ENCODE measurements at regions not wholly inside any gene's neighbourhood (a gene's known extent, or its start where the extent isn't known, plus 50 kb on each side); places are given as distances from the start of the nearest gene placed in this dataset.

DNA sequence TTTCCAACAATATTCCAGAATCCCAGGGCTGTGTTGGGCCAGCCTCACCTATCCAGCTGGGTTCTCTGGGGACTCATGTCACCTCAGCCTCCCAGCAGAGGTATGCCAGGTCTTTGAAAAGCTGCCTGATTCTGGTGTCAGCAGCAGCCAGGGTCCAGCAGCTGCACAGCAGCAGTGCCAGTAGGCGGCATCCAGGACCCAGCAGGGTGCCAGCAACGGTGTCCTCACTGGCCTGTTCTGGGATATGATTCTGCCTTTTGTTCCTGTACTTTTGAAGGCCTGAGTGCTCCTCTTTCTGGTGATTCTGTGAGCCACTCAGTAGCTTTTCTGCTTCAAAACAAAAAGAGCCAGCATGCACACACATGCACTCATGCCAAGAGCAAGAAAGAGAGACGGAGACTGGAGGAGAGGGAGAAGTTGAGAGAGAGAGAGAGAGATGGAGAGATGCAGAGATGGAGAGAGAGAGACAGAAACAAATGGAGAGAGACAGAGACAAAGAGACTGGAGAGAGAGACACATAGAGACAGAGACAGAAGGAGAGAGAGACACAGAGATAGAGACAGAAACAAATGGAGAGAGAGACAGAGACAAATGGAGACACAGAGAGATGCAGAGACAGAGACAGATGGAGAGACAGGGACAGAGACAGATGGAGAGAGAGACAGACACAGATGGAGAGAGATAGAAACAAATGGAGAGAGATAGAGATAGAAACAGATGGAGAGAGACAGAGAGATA, 205.7 kb downstream of the UACA start:
- TF ChIP-seq, protein P1, sequence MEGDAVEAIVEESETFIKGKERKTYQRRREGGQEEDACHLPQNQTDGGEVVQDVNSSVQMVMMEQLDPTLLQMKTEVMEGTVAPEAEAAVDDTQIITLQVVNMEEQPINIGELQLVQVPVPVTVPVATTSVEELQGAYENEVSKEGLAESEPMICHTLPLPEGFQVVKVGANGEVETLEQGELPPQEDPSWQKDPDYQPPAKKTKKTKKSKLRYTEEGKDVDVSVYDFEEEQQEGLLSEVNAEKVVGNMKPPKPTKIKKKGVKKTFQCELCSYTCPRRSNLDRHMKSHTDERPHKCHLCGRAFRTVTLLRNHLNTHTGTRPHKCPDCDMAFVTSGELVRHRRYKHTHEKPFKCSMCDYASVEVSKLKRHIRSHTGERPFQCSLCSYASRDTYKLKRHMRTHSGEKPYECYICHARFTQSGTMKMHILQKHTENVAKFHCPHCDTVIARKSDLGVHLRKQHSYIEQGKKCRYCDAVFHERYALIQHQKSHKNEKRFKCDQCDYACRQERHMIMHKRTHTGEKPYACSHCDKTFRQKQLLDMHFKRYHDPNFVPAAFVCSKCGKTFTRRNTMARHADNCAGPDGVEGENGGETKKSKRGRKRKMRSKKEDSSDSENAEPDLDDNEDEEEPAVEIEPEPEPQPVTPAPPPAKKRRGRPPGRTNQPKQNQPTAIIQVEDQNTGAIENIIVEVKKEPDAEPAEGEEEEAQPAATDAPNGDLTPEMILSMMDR (IDR thresholded peaks at IDR 0.05; ENCODE audit: borderline replicate concordance), result no peak
- intact Hi-C loops (cut with micrococcal nuclease), result no loop called here
- Histone ChIP-seq H3K27me3 (ENCODE audit: low read depth) (peaks cover 27% of the 10 kb centered on the region), H3K4me3 (no peak overlapping the region), H3K27ac (replicated peaks) (no peak overlapping the region), H3K4me1 (peaks cover 7% of the 10 kb centered on the region), H3K36me3 (no peaks in the 10 kb centered on the region), H3K9me3 (replicated peaks) (peaks cover 1% of the 10 kb centered on the region)
- DNase-seq, result no peak

DNA sequence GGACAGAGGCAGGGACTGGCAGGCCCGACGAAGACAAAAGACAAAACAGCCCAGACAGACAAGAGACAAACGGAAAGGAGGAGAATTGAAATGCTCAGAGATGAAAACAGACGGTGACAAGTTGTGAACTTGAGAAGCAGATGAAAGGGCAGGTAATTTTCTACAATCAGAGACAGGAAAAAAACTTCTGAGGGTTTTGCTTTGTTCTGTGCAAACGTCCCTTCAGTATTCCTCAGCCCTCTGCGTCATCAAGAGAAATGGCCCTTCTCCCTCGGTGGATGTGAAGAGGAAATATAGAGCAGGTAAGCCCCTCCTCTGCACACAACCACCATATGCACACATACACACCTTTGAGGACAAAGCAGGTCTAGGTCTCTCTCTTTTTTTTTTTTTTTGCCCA, 206.6 kb downstream of the UACA start:
- Histone ChIP-seq H3K4me1 (peaks cover 7% of the 10 kb centered on the region), H3K4me3 (no peak overlapping the region), H3K36me3 (no peaks in the 10 kb centered on the region), H3K27me3 (ENCODE audit: low read depth) (peaks cover 22% of the 10 kb centered on the region), H3K9me3 (replicated peaks) (peaks cover 9% of the 10 kb centered on the region), H3K27ac (replicated peaks) (no peak overlapping the region)
- DNase-seq, result no peak
- intact Hi-C loops (cut with micrococcal nuclease), result no loop called here
- TF ChIP-seq, protein P1 (IDR thresholded peaks at IDR 0.05; ENCODE audit: borderline replicate concordance), result no peak

DNA sequence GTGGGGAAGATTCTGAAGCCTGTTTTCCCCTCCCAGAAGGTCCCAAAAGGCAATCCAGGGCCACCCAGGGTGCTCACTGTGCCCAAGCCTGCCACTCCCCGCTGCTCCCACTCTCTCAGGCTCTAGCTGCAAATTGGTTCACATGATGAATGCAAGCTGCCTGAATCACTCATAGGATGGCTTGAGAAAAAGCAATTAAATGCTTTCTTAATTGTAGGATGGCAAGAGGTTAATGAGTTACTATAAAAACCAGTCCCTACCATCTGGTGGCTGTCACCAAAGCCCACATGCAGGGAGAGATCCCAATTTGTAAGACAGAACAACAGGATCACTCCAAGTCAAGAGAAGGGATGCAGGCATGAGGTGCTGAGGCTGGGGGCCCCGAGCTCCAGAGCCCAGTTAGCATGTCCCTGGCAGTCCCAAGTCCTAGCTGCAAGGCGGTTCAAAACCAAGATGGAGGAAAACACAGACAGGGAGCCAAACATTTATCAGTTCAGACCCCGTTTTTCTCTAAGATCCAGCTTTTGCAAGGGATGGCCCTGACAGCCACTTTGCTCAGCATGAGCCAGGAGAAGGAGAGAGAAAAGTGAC, 207.1 kb downstream of the UACA start:
- peaks cover 7% of the 10 kb centered on the region for H3K4me1 ChIP-seq
- DNase-seq, result no peak
- peaks cover 17% of the 10 kb centered on the region for H3K27me3 ChIP-seq (ENCODE audit: low read depth)
- H3K27ac ChIP-seq (replicated peaks), result no peak overlapping the region
- H3K36me3 ChIP-seq, result no peaks in the 10 kb centered on the region
- TF ChIP-seq, protein P1 (IDR thresholded peaks at IDR 0.05; ENCODE audit: borderline replicate concordance), result no peak
- H3K9me3 ChIP-seq (replicated peaks), result peaks cover 9% of the 10 kb centered on the region
- intact Hi-C loops (cut with micrococcal nuclease), result no loop called here
- no peak overlapping the region for H3K4me3 ChIP-seq

DNA sequence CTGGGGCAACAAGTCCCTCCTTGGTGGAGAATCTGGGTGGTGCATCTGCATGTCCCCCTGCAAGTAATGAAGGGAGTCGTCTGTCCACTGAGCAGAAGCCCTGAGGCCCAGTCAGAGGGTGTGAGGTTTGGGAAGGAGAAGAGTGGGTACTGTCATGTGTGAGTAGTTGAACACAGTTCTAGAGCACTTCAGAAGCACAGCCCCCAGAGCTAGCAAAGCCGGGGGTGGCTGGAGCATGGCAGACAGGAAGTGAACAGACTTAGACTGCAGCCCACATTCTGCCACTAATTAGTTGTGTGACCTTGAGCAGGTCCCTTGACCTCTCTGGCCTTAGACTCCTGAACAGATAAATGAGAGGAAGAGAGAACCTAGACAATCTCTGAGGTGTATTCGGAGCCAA, 207.6 kb downstream of the UACA start:
- Histone ChIP-seq H3K4me1 (peaks cover 7% of the 10 kb centered on the region), H3K4me3 (no peak overlapping the region), H3K27me3 (ENCODE audit: low read depth) (peaks cover 12% of the 10 kb centered on the region), H3K27ac (replicated peaks) (no peak overlapping the region), H3K36me3 (no peaks in the 10 kb centered on the region), H3K9me3 (replicated peaks) (peaks cover 9% of the 10 kb centered on the region)
- TF ChIP-seq, protein P1 (IDR thresholded peaks at IDR 0.05; ENCODE audit: borderline replicate concordance), result no peak
- intact Hi-C loops (cut with micrococcal nuclease), result no loop called here
- no peak for DNase-seq

DNA sequence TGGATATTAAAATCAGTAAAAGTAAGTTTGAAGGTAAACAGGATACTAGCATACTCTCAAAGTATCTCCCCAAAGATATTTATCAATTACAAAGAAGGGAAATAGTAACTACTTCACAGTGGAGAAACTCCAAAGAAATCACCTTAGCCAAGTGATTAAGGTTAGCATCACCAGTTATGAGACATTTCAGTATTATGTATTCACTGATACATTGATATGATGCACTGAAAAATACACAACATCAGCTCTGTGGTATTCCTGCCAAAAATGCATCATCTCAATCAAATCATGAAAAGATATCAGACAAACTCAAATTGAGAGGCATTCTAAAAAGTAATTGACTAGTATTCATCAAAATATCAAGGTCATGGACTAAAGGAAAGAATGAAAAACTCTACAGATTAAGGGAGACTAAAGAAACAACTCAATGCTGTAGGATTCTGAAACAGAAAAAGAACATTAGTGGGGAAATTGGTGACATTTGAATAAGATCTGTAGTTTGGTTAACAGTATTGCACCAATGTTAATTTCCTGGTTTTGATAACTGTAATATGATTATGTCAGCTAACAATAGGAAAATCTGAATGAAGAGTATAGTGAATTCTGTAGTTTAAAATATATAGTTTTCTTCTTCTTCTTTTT, 215.4 kb downstream of the UACA start:
- no peak overlapping the region for H3K27ac ChIP-seq (replicated peaks)
- TF ChIP-seq, protein P1 (IDR thresholded peaks at IDR 0.05; ENCODE audit: borderline replicate concordance), result no peak
- peaks cover 1% of the 10 kb centered on the region for H3K27me3 ChIP-seq (ENCODE audit: low read depth)
- intact Hi-C loops (cut with micrococcal nuclease), result no loop called here
- no peak overlapping the region for H3K4me3 ChIP-seq
- DNase-seq, result no peak
- no peaks in the 10 kb centered on the region for H3K4me1 ChIP-seq
- H3K36me3 ChIP-seq, result no peaks in the 10 kb centered on the region
- peaks cover 9% of the 10 kb centered on the region for H3K9me3 ChIP-seq (replicated peaks)

All from left ventricle myocardium inferior (tissue), 1 donor.